GM12891 (cell line): ENCODE measurements at regions not wholly inside any gene's neighbourhood (a gene's known extent, or its start where the extent isn't known, plus 50 kb on each side); places are given as distances from the start of the nearest gene placed in this dataset.

Experiments used
- PAX5 ChIP-seq: IDR thresholded peaks from 2 replicates; pipeline ENCODE4 v1.6.1; 2011; ENCODE audit warnings: low read length, moderate library complexity, mild to moderate bottlenecking; ENCODE audit not compliant: insufficient read depth, severe bottlenecking
- POLR2A ChIP-seq: IDR thresholded peaks from 2 replicates; pipeline ENCODE4 v1.6.1; 2011; ENCODE audit warnings: low read depth, low read length, control low read depth
- POLR2AphosphoS5 ChIP-seq: IDR thresholded peaks from 2 replicates; pipeline ENCODE4 v1.6.1; 2011; ENCODE audit warnings: low read depth, low read length, control low read depth
- POU2F2 ChIP-seq: IDR thresholded peaks from 2 replicates; pipeline ENCODE4 v1.6.1; 2011; ENCODE audit warnings: low read depth, mild to moderate bottlenecking, control low read depth, low read length, moderate library complexity
- SPI1 ChIP-seq: IDR thresholded peaks from 2 replicates; pipeline ENCODE4 v1.6.1; 2011; ENCODE audit warnings: low read depth, low read length, control low read depth
- TAF1 ChIP-seq: IDR thresholded peaks from 2 replicates; pipeline ENCODE4 v1.6.1; 2011; ENCODE audit warnings: low read depth, low read length, control low read depth

DNA sequence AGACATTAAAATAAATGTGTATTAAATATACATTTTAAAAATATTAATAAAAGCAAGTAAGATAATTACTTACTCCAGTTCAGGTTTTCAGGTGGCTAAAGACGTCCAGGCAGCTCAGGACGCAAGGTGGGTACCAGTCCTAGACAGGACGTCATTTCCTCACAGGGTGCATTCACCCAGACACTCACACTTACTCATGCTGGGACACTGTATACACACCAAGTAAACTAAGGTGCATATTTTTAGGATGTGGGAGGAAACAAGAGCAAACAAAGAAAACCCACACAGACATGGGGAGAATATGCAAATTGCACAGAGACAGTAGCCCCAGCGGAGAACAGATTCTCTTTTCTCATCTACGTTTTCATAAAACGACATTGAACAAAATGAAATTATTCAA is 457.9 kb downstream of the BRINP3 start:
- TF ChIP-seq POLR2AphosphoS5: no peak
- TF ChIP-seq POLR2A: no peak
- TF ChIP-seq PAX5: no peak
- no peak for TF ChIP-seq TAF1
- TF ChIP-seq SPI1: no peak
- TF ChIP-seq POU2F2: no peak
